Stimulated activated naive CD4-positive, alpha-beta T cell (primary cell): ENCODE measurements at regions not wholly inside any gene's neighbourhood (a gene's known extent, or its start where the extent isn't known, plus 50 kb on each side); places are given as distances from the start of the nearest gene placed in this dataset.

Experiments used
- DNase-seq, 6 experiments: peaks; one replicate each; lab custom pipeline; 2025; lab: John Stamatoyannopoulos, UW

DNA sequence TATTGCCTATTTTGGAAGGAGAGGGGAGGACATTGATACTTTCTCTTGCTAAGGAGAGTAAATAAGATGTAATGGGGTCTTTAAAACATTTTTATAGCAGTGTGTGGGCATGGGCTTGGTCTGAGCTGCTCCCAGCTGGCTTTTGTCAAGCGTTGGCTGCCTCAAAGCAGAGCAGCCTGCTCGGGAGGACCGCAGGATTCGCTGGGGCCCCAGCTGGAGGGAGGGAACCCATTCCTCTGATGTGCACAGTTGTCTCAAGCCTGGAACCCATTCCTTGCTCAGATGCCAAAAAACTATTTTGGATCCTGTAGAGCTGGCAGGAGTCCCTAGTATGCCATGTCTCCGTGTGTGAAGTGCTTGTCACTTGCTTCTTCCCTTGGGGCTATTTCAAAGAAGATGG, 59.4 kb upstream of the RMDN2 start:
- DNase-seq = no peak

DNA sequence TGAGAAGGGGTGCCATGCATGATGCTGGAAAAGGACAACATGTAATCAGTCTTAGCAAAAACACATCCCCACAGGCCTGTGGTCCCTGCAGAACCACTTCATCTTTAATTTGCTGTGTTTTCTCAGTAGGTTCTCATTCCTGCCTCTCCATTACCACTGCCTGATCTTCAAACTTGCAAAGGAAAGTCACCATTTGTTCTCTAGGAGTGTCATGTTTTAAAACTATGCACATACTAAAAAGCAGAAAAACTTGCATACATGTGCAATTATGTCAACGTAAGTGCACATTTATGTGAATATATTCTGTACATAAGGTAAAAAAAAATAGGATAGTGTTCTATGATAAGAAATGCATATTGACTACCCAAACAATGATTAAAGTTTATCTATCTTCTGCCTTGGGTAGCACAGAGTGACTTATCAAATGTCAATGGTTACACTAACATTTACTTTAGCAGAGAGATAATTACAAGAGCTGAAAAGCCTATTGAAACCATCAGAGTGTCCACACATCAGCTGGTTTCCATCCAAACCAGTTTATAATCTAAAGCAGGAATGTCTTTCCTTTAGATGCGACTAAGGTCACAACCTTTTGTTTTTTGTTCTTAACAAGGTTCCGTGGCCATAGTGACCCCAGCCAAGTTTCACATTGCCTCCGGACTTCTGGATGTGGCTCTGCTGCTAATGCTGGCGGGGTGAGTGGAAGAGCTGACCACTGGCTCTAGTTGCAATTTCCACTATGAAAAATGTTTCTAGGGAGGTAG, 58.7 kb upstream of the RMDN2 start:
- no peak for DNase-seq

DNA sequence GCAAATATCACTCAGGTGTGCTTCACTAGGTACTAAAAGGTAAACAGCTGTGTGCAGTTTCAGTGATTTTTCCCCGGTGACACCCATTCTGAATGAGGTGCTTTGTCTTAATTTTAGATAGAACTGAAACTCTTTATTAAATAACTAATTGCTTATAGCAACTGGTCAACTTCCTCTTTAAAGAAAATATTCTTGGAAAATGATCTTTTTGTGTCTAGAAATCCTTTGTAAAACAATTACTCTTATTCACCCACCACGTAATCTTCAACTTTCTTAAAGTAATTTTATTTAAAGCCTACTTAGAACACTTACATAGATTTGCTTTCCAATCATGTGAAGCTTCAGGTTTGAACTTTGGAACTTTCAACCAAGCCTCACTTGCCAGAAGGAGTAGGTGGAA, 57.9 kb upstream of the RMDN2 start:
- DNase-seq = no peak

DNA sequence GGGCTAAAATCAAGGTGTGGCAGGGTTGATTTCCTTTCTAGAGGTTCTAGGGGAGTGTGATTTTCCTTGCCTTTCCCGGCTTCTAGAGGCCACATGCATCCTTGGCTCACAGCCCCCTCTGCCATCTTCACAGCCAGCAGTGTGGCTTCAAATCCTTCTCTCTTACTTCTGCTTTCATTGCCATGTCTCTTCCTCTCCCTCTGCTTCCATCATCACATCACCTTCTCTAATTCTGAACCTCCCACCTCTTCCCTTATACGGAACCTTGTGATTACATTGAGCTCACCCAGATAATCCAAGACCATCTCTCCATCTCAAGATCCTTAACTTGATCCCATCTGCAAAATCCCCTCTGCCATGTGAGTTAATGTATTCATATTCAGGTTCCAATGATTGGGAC, 56.2 kb upstream of the RMDN2 start:
- no peak for DNase-seq

DNA sequence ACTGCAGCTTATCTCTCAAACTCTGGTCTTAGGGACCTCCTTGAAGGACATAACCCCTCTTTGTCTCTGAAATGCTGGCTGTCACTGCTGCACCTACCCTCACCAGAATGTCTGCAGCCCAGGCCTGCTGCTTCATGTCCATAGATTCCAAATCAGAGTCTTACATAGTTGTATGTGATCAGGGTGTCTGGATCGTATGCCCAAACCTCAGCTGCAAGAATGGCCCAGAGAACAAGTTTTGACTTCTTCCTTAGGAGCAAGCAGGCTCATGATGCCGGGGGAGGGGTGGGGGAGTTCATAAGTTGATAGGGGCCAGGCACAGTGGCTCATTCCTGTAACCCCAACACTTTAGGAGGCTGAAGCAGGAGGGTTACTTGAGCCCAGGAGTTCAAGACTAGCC, 55.8 kb upstream of the RMDN2 start:
- no peak for DNase-seq

DNA sequence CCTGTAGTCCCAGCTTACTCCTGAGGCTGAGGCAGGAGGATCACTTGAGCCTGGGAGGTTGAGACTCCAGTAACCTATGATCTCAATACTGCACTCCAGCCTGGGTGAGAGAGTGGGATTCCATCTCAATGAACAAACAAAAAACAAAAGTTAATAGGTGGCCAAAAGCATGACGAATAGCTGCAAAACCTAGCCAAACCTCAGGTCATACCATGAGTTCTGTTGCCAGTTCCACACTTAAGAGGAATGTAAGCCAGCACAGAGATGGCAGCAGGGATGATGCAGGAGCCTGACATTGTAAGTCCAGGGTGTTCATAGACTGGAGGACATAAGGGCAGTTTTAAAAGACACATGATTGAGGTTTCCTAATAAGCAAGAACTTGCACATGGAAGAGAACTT, 55.3 kb upstream of the RMDN2 start:
- no peak for DNase-seq

DNA sequence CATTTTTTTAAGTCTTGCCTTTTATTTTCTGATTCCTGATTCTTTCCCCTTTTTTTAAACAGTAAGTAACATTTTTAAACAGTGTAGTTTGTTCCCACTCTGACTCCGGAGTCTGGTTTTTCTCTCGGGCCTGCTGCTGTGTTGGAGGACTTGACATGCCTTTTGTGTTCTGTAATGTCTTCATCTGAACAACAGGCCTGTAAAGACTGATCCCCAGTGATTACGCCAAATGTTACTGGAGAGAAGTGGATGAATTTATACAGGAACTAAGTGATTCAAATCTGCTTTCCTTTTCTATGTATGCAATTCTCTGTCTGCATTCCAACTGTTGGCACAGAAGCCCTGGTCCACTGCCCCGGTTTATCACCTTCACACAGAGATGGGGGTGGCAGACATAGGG, 54.3 kb upstream of the RMDN2 start:
- no peak for DNase-seq

DNA sequence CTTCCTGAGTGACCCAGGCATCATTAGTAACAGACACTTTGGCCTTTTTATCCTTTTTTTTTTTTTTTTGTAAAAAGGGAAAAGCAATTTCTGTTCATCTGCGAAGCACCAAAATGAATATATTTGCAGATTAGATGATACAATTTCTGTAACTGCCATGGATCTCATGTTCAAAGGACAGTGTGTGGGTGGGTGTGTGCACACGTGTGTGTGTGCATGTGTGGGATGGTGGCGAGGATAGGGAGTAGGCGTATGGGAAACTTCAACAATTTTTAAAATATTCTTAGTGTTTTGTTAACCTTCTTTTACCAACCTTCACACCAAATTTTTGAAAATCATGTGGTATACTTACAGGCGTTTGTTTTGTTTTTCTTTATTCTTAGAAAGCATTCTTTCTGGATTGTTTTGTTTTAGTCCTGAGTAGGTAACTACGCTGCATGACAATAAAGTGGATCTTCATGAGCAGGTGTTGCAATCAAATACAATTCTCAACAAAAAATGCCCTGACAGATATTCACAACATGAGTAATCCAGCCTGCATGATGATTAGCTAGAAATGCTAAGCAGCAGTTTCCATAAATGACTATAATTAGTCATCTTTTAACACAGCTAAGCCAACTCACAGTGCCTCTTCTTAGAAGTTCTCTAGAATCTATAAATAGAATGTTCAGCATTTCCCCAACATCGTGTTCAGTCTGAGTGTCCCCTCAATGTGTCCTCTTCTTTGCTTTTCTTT, 53.5 kb upstream of the RMDN2 start:
- no peak for DNase-seq

DNA sequence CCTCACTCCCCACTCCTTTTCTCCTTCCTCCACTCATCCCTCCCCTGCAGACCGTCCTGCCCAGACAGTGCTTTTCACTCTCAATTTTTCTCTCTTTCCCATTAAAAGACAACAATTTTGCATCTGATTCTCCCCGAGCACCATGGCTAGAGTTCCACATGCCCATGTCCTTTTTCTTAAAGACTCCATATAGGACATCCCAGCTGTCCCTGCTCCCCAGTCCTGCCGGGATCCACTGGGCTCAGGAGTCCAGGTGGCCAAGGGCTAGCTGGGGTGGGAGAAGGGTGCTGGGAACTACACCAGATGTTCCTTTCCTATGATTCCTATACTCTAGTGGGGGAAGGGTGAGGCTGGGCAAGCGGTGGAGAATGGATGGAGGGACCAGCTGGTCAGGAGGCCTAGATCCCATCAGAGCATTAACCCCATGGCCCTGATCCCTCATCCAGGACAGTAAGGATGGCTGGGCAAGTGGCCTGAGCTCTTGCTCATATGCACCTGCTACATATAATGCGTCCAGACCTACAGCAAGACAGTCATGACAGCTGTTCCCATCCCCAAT, 52.8 kb upstream of the RMDN2 start:
- no peak for DNase-seq

DNA sequence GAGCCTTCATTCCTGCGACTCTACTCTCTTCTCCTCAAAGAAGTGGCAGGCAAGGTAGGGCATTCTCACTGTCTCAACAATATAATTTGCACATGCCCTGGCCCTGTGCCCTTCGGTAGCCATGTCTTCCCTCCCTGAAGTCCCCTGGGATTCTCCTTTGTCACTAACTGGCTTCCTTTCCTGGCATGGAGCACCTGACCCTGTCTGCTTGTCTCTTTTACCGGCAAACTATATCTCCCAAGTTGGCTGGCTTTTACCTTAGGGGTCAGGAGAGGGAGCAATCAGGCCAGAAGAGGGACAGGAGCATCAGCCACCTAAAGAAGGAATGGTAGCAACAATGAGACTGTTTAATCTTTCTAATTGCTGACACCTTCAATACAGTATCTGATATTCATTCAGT, 51.9 kb upstream of the RMDN2 start:
- DNase-seq = no peak

DNA sequence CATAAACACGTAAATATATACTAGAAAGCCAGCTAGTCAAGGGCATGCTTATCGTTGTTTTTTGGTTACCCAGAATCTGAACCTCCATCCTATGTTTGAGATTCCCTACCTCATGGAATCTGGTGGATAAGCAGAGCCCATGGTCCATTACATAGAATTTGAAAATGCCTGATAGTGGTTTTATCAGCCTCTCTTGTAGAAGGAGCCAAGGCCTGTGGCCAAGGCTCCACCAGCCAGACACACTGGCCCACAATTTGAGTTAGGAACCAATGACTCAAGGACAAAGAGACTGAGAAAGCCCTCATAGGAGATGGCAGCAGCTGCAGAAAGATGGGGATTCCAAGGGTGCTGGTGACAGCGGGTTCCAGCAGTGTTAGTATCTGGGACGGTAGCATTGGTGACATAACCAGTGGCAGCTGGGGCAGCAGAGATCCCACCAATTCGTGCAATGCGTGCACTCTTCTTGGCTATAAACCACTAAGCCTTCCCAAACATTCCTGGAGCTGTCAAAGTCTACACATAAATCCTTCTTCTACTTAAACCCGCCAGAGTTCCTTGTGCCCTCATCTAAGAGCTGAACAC, 51.2 kb upstream of the RMDN2 start:
- DNase-seq = no peak

DNA sequence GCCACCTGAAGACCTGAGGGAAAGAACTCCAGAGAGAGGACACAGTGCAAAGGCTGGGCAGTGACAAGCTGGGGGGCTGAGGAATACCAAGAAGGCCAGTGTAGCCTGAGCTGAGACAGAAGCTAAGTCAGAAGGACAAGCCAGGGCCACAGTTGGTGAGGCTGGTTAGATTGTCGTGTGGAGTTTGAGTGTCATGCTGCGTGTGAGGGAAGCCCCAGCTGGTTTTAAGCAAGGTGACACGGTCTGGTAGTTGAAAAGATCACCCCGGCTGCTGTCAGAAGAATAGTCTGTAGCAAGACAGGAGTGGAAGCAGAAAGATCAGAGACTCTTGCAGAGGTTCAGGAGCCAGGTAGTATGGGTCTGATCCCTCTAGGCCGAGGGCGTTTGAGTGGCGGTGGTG, 50.6 kb upstream of the RMDN2 start:
- DNase-seq = no peak
